Superior temporal gyrus (tissue), 1 donor: ENCODE measurements at regions not wholly inside any gene's neighbourhood (a gene's known extent, or its start where the extent isn't known, plus 50 kb on each side); places are given as distances from the start of the nearest gene placed in this dataset.
"Not testable (repeated sequence)": the region's sequence is repeated elsewhere in the genome, so short reads cannot be mapped to it uniquely, and the experiment has no call there.

ENCODE experiments used
- DNase-seq: peaks from one replicate; pipeline ENCODE4 v3.0.0-alpha.2; 2016; ENCODE audit errors: extremely low spot score

DNA sequence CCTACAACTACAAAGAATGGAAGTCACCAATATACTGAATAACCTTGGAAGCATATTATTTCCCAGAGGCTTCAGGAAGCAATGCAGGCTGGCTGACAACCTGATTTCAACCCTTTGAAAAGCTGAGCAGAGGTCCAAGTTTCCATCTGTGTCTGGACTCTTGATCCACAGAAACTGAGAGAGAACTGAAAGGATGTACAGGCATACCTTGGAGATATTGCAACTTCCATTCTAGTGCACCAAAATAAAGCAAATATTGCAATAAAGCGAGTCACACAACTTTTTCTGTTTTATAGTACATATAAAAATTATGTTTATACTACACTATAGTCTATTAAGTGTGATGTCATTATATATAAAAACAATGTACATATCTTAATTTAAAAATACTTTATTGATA is 85.3 kb downstream of the TYW3 start:
- DNase-seq = no peak

- no peak for DNase-seq
Measured at GRCh38 chr1:74818661-74819456, 85.9 kb downstream of the TYW3 start.

- DNase-seq = no peak
Measured at GRCh38 chr1:74822851-74823401, 90.0 kb downstream of the TYW3 start.

GRCh38 chr1:74824497-74825107 is 91.7 kb downstream of the TYW3 start:
- no peak for DNase-seq

DNA sequence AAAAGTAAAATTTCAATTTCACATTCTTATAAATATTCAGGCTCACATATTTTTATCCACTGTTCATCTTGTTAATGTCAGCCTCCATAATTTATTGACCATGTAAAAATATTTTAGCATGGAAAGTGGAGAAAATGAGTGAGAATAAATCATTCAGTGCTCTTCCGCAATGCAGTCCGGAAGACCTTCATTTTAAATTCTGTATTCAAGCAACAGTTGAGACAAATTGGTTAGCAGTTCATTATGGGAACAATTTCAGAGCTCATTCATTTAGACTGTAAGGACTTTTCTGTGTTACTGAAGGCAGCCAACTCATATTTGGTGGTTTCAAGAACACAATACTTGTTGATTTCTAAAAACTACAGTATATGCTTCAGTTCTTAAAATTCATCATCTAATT is 97.8 kb downstream of the TYW3 start:
- no peak for DNase-seq

GRCh38 chr1:74834261-74834660 is 101.3 kb downstream of the TYW3 start:
- DNase-seq = no peak

DNA sequence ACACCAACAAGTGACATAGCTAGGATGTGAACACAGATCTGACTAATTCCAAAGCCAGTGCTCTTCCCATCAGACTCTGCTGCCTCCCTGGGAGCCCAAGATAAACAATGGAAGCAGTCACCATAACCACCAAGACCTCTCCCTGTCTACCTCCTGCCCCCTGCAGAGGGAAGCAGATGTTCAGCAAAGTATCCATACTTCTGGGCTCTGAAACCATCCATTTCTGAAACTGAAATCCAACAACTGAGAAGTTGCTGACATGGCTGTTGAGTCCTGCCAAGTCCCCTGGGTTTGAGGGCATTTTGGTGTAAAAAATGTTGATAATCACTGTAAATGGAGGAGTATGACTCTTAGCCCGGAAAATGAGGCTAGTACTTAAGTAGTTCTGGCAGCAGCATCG is 102.1 kb downstream of the TYW3 start:
- DNase-seq = no peak

DNA sequence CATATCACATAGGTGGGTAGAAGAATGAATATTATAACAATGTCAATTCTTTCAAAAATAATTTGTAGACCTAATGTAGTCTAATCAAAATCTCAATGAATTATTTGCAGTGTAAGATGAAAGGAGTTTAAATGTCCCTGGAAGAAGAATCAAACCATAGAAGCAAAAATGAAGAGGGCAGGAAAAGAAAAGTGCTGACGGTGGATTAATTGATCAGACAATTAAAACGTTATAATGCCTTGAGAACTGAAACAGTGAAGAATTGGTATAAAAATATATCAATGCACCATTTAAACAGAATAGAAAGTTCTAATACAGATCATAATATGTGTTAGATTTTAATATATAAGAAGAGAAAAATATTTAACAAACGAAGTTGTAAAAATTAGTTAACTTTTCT is 109.8 kb downstream of the TYW3 start:
- no peak for DNase-seq

- DNase-seq = no peak
Measured at GRCh38 chr1:74847715-74848114, 114.8 kb downstream of the TYW3 start.

GRCh38 chr1:74853756-74854155 is 120.8 kb downstream of the TYW3 start:
- no peak for DNase-seq

DNA sequence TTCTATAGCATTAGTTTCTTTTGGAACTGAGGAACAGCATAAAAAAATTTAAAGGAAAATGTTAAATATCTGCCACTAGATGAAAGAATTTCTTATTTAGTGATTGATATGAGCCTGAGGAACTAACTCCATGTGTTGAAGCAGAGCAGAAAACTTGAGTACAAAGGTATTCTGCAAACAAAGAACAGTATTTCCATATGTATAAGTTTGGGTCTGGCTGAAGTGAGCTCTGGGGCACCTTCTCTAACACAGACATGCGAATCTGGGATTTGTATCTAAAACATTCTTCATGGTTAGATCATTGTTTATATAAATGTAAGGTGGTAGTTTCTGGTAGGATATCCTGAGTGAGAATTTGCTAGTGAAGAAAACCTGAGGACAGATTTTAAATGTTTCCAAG is 123.2 kb downstream of the TYW3 start:
- DNase-seq = no peak

DNA sequence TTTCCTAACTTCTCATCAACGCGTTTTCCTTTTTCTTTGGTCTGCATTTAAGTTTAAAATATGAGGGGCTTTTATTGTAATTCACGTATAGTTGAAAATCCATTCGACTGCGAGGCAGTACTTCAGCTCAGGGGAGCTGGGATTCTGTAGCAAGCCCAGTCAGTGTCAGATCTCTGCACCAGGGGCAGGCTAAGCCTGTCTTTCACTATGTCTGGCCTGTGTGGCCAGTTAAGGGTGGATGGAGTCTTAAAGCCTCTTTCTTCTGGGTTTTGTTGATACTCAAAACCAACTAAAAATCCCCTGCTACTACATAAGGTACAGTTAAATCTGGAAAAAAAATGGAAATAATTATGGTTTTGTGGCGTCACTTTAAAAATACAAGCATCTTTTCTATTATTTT is 124.7 kb downstream of the TYW3 start:
- DNase-seq = no peak

GRCh38 chr1:74858136-74858535 is 125.2 kb downstream of the TYW3 start:
- no peak for DNase-seq

- DNase-seq = no peak
Measured at GRCh38 chr1:74861867-74862266, 128.9 kb downstream of the TYW3 start.

GRCh38 chr1:74869702-74870101 is 136.8 kb downstream of the TYW3 start:
- no peak for DNase-seq

GRCh38 chr1:74877366-74877765 is 144.4 kb downstream of the TYW3 start:
- not testable (repeated sequence) for DNase-seq

GRCh38 chr1:74895411-74895810 is 162.5 kb downstream of the TYW3 start:
- DNase-seq = no peak

GRCh38 chr1:74908131-74908530 is 175.2 kb downstream of the TYW3 start:
- DNase-seq = no peak

GRCh38 chr1:74908797-74909196 is 175.8 kb downstream of the TYW3 start:
- no peak for DNase-seq

GRCh38 chr1:74913978-74914377 is 181.0 kb downstream of the TYW3 start:
- DNase-seq = no peak

GRCh38 chr1:74933500-74933899 is 200.5 kb downstream of the TYW3 start:
- DNase-seq = no peak

- no peak for DNase-seq
Measured at GRCh38 chr1:74935446-74935845, 198.7 kb upstream of the LHX8 start.

GRCh38 chr1:74937176-74937575 is 197.0 kb upstream of the LHX8 start:
- no peak for DNase-seq
